H1 (cell line): ENCODE measurements at regions not wholly inside any gene's neighbourhood (a gene's known extent, or its start where the extent isn't known, plus 50 kb on each side); places are given as distances from the start of the nearest gene placed in this dataset.

ENCODE experiments used
- CTCF ChIA-PET: fragments of 300-600 bp; sonication (Branson Sonifier 250); formaldehyde crosslinking; loops from one replicate; lab custom pipeline; 2021; ENCODE audit not compliant: partially characterized antibody; lab: Charles Lee
- POLR2A ChIA-PET: fragments of 300-600 bp; sonication (Branson Sonifier 250); formaldehyde crosslinking; loops from one replicate; lab custom pipeline; 2021; ENCODE audit warnings: inconsistent platforms; ENCODE audit not compliant: partially characterized antibody; lab: Charles Lee
- DNase-seq, 2 experiments: peaks; one replicate each; pipeline versions ENCODE4 v3.0.0 to v3.0.0-alpha.2; 2010 to 2022; ENCODE audit warnings: low spot score in 2 of 2, low read depth in 1 of 2, mixed read lengths in 1 of 2
- FAIRE-seq: peaks from 2 replicates; lab custom pipeline; 2011; peaks lifted over from hg19 to GRCh38; lab: Jason Lieb, UNC
- H2AFZ ChIP-seq: 2 replicates; pipeline ENCODE4 v1.8.1; 2012; ENCODE audit warnings: low read length, inconsistent platforms
- H2AK5ac ChIP-seq: 2 replicates; pipeline ENCODE4 v1.6.1; 2013; ENCODE audit warnings: low read depth, low read length
- H2BK120ac ChIP-seq: replicated peaks from 2 replicates; pipeline ENCODE3; 2013; ENCODE audit warnings: low read depth, low read length, inconsistent platforms
- H2BK12ac ChIP-seq: 2 replicates; pipeline ENCODE4 v1.6.1; 2013; ENCODE audit warnings: low read depth, low read length
- H2BK15ac ChIP-seq: 2 replicates; pipeline ENCODE4 v1.6.1; 2013; ENCODE audit warnings: low read length
- H2BK20ac ChIP-seq: 2 replicates; pipeline ENCODE4 v1.6.1; 2013; ENCODE audit warnings: low read length
- H2BK5ac ChIP-seq: 2 replicates; pipeline ENCODE4 v1.6.1; 2013; ENCODE audit warnings: low read depth, low read length
- H3K14ac ChIP-seq: 2 replicates; pipeline ENCODE4 v1.6.1; 2013; ENCODE audit warnings: inconsistent platforms; ENCODE audit not compliant: insufficient read length
- H3K18ac ChIP-seq: 2 replicates; pipeline ENCODE4 v1.6.1; 2013; ENCODE audit warnings: low read length; ENCODE audit errors: extremely low read depth
- H3K23ac ChIP-seq: 2 replicates; pipeline ENCODE4 v1.6.1; 2013; ENCODE audit warnings: inconsistent platforms; ENCODE audit not compliant: insufficient read length
- H3K23me2 ChIP-seq: 2 replicates; pipeline ENCODE4 v1.6.1; 2013; ENCODE audit warnings: low read depth, low read length
- H3K27ac ChIP-seq: 2 replicates; pipeline ENCODE4 v1.6.1; 2011; ENCODE audit warnings: low read depth, low read length, inconsistent platforms
- H3K27me3 ChIP-seq, 4 experiments: replicated peaks in 1 of 4; 1 replicate in 1 of 4; 2 replicates in 3 of 4; pipeline versions ENCODE4 v1.6.1 to v1.8.1; 2011 to 2013; ENCODE audit warnings: low read length in 3 of 4, mild to moderate bottlenecking in 3 of 4, inconsistent platforms in 2 of 4, mixed read lengths in 2 of 4, moderate library complexity in 1 of 4; ENCODE audit not compliant: control insufficient read depth in 3 of 4, insufficient read depth in 3 of 4; ENCODE audit errors: extremely low read depth in 1 of 4
- H3K36me3 ChIP-seq, 4 experiments: 2 replicates each; pipeline versions ENCODE4 v1.6.1 to v1.8.1; 2011 to 2013; ENCODE audit warnings: mild to moderate bottlenecking in 4 of 4, low read length in 3 of 4, moderate library complexity in 2 of 4, control low read depth in 1 of 4, inconsistent platforms in 1 of 4; ENCODE audit not compliant: insufficient read depth in 4 of 4, control insufficient read depth in 2 of 4
- H3K4ac ChIP-seq: replicated peaks from 2 replicates; pipeline ENCODE3; 2013; ENCODE audit warnings: low read length, low read depth, mixed read lengths, inconsistent platforms; ENCODE audit not compliant: insufficient read length
- H3K4me1 ChIP-seq, 4 experiments: replicated peaks in 1 of 4; 1 replicate in 1 of 4; 2 replicates in 3 of 4; pipeline versions ENCODE4 v1.6.1 to v1.8.1; 2011 to 2013; ENCODE audit warnings: low read length in 3 of 4, inconsistent platforms in 2 of 4, mixed read lengths in 1 of 4; ENCODE audit not compliant: insufficient read depth in 4 of 4, control insufficient read depth in 3 of 4
- H3K4me2 ChIP-seq, 2 experiments: 2 replicates each; pipeline versions ENCODE4 v1.6.1 to v1.8.1; 2011 to 2013; ENCODE audit warnings: low read depth in 2 of 2, low read length in 2 of 2, control low read depth in 1 of 2, inconsistent platforms in 1 of 2, mild to moderate bottlenecking in 1 of 2; ENCODE audit not compliant: insufficient read depth in 1 of 2
- H3K4me3 ChIP-seq, 4 experiments: fragments of 200-600, 300-600 bp in 1 of 4; sonication (generic), shearing (Covaris generic), sonication (Bioruptor Twin) in 1 of 4; 2 replicates each; pipeline versions ENCODE4 v1.5.1 to v1.8.1; 2011 to 2016; ENCODE audit warnings: low read length in 4 of 4, low read depth in 3 of 4, control low read depth in 2 of 4, inconsistent platforms in 2 of 4, mild to moderate bottlenecking in 2 of 4, mixed read lengths in 1 of 4, moderate library complexity in 1 of 4; ENCODE audit not compliant: insufficient read depth in 2 of 4; ENCODE audit errors: extremely low read depth in 1 of 4
- H3K56ac ChIP-seq: replicated peaks from 2 replicates; pipeline ENCODE3; 2013; ENCODE audit warnings: low read depth, mild to moderate bottlenecking, mixed read lengths, low read length, inconsistent platforms; ENCODE audit not compliant: insufficient read length
- H3K79me1 ChIP-seq: 2 replicates; pipeline ENCODE4 v1.6.1; 2013; ENCODE audit warnings: low read depth, low read length, control low read depth
- H3K79me2 ChIP-seq, 2 experiments: 2 replicates each; pipeline versions ENCODE4 v1.6.1 to v1.8.1; 2012 to 2013; ENCODE audit warnings: low read length in 2 of 2, mild to moderate bottlenecking in 2 of 2, inconsistent platforms in 1 of 2; ENCODE audit not compliant: insufficient read depth in 2 of 2, control insufficient read depth in 1 of 2
- H3K9ac ChIP-seq, 4 experiments: replicated peaks in 1 of 4; 1 replicate in 1 of 4; 2 replicates in 3 of 4; pipeline versions ENCODE4 v1.6.1 to v1.8.1; 2011 to 2013; ENCODE audit warnings: low read depth in 3 of 4, low read length in 3 of 4, control low read depth in 2 of 4, mild to moderate bottlenecking in 2 of 4, moderate library complexity in 2 of 4, inconsistent platforms in 1 of 4; ENCODE audit errors: extremely low read depth in 1 of 4
- H3K9me3 ChIP-seq, 2 experiments: 2 replicates each; pipeline versions ENCODE4 v1.6.1 to v1.8.1; 2012 to 2013; ENCODE audit warnings: mild to moderate bottlenecking in 2 of 2, moderate library complexity in 2 of 2, control low read depth in 1 of 2, inconsistent platforms in 1 of 2, low read depth in 1 of 2, low read length in 1 of 2, mixed read lengths in 1 of 2; ENCODE audit not compliant: insufficient read depth in 2 of 2
- H4K20me1 ChIP-seq, 2 experiments: replicated peaks in 1 of 2; 2 replicates each; pipeline versions ENCODE3 to v1.8.1; 2011 to 2013; ENCODE audit warnings: inconsistent platforms in 2 of 2, low read length in 2 of 2, mild to moderate bottlenecking in 1 of 2; ENCODE audit not compliant: insufficient read depth in 2 of 2, control insufficient read depth in 1 of 2
- H4K5ac ChIP-seq: 2 replicates; pipeline ENCODE4 v1.6.1; 2013; ENCODE audit warnings: low read length, low read depth, mixed read lengths, inconsistent platforms; ENCODE audit not compliant: insufficient read length
- H4K8ac ChIP-seq: 2 replicates; pipeline ENCODE4 v1.8.0; 2013; ENCODE audit warnings: mild to moderate bottlenecking, moderate library complexity, low read length, inconsistent platforms; ENCODE audit not compliant: insufficient read depth; ENCODE audit errors: extremely low read depth
- H4K91ac ChIP-seq: replicated peaks from 2 replicates; pipeline ENCODE3; 2013; ENCODE audit warnings: low read length, mixed read lengths, inconsistent platforms; ENCODE audit not compliant: insufficient read length
- FOSL1 ChIP-seq: IDR thresholded peaks from 2 replicates; pipeline ENCODE4 v1.6.1; 2011; ENCODE audit warnings: mild to moderate bottlenecking, low read depth, low read length, moderate library complexity; ENCODE audit not compliant: insufficient read depth
- SAP30 ChIP-seq: fragments of 300-600 bp; sonication (generic); IDR thresholded peaks from 2 replicates; pipeline ENCODE4 v1.7.1; 2012; ENCODE audit warnings: low read length, moderate library complexity, mild to moderate bottlenecking, inconsistent platforms; ENCODE audit not compliant: insufficient read depth, insufficient replicate concordance
- WGBS, 2 experiments: shearing (Covaris generic) in 1 of 2; methylation state at CpG; one replicate each; pipeline versions ENCODE4 v1.1.6 to v1.1.7; 2013 to 2015; ENCODE audit warnings: low lambda C conversion rate in 2 of 2, mixed read lengths in 2 of 2, inconsistent platforms in 1 of 2, low coverage in 1 of 2, missing lambda C conversion rate in 1 of 2; ENCODE audit not compliant: insufficient replicate concordance in 2 of 2, insufficient coverage in 1 of 2, insufficient read length in 1 of 2; ENCODE audit errors: extremely low coverage in 1 of 2, missing lambda C conversion rate in 1 of 2; 5-methylcytosine and 5-hydroxymethylcytosine counted together

DNA sequence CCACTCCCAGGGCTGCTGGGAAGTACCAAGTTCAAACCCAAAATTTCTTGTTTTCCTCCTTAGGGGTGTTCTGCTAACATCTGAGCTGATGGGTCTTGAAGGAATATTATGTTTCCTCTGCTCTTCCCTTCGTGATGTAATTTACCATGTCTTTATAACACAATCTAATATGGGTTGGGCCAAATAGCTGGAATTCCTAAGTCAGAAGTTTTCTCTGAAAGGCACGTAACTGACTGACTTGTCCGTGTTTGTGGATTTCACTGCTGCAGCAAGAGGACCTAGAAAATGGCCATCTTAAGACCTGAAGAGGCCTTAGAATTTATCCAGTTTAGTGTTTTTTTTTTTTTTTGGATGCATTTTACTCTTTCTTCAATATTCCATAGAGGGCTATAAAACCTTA is 256.7 kb downstream of the DCDC2C start:
- no peak overlapping the region for H3K4ac ChIP-seq

More for the DNA sequence above, 256.7 kb downstream of the DCDC2C start:
- H4K91ac ChIP-seq, result no peak overlapping the region
- WGBS, 2 experiments, result 89% methylated on average over 3 of the region's 3 CpGs; no CpG with 5 or more reads in 1 of the 2 experiments
- no peak overlapping the region for H3K9ac ChIP-seq
- ChIA-PET CTCF (interaction anchor here (0.7 to 5.2 kb wide), 14 partner anchors 8 to 1405 kb away, joined by 3 to 34 read pairs (median 4); no protein-coding TSS in a partner anchor), POLR2A (no interaction called here)
- DNase-seq (no peak), FAIRE-seq (no peak)
- no peaks in the 10 kb centered on the region for H3K23me2 ChIP-seq
- H2BK20ac ChIP-seq, result no peak overlapping the region
- no peak overlapping the region for H3K56ac ChIP-seq
- no peak overlapping the region for H2AK5ac ChIP-seq
- H3K18ac ChIP-seq, result no peak overlapping the region
- no peak overlapping the region for H3K27ac ChIP-seq
- no peak overlapping the region for H2BK15ac ChIP-seq
- H3K4me2 ChIP-seq, result no peak overlapping the region
- H3K27me3 ChIP-seq, result no peaks in the 10 kb centered on the region
- no peaks in the 10 kb centered on the region for H3K9me3 ChIP-seq
- no peaks in the 10 kb centered on the region; a peak in 2 of 7 replicates for H3K4me1 ChIP-seq
- TF ChIP-seq SAP30 (no peak), FOSL1 (no peak)
- no peaks in the 10 kb centered on the region for H3K36me3 ChIP-seq
- no peak overlapping the region for H4K5ac ChIP-seq
- no peak overlapping the region for H2BK120ac ChIP-seq
- no peak overlapping the region for H2BK5ac ChIP-seq
- no peak overlapping the region for H2BK12ac ChIP-seq
- no peak overlapping the region for H2AFZ ChIP-seq
- H3K14ac ChIP-seq, result no peak overlapping the region
- H3K23ac ChIP-seq, result no peak overlapping the region
- H4K20me1 ChIP-seq, result no peaks in the 10 kb centered on the region
- H4K8ac ChIP-seq, result no peak overlapping the region
- H3K79me1 ChIP-seq, result no peaks in the 10 kb centered on the region
- H3K4me3 ChIP-seq, result no peak overlapping the region
- no peaks in the 10 kb centered on the region for H3K79me2 ChIP-seq
